DND-41 (cell line): ENCODE measurements at regions not wholly inside any gene's neighbourhood (a gene's known extent, or its start where the extent isn't known, plus 50 kb on each side); places are given as distances from the start of the nearest gene placed in this dataset.
A peak's percentile ranks its signal among the peaks of the same experiment; 100 is the strongest.
"Not testable (repeated sequence)": the region's sequence is repeated elsewhere in the genome, so short reads cannot be mapped to it uniquely, and the experiment has no call there.

Source experiments
- ATAC-seq: fragments of 200-7000 bp; cut with Tn5 transposase; 3 replicates; pipeline ENCODE4 v1.9.1; 2021; ENCODE audit warnings: low read depth; ENCODE audit not compliant: insufficient read depth
- DNase-seq: peaks from one replicate; pipeline ENCODE4 v3.0.0-alpha.2; 2020
- H2AFZ ChIP-seq: 2 replicates; pipeline ENCODE4 v1.6.0; 2012; ENCODE audit warnings: low read depth, low read length
- H3K27ac ChIP-seq: 2 replicates; pipeline ENCODE4 v1.5.1; 2012; ENCODE audit warnings: low read length, inconsistent platforms
- H3K27me3 ChIP-seq: fragments of 200-600 bp; sonication (generic); 2 replicates; pipeline ENCODE4 v1.6.0; 2012; ENCODE audit warnings: low read length, mild to moderate bottlenecking, inconsistent platforms; ENCODE audit not compliant: insufficient read depth, poor library complexity
- H3K36me3 ChIP-seq: 2 replicates; pipeline ENCODE4 v1.5.1; 2012; ENCODE audit warnings: low read length, inconsistent platforms; ENCODE audit not compliant: insufficient read depth
- H3K4me1 ChIP-seq: 2 replicates; pipeline ENCODE4 v1.5.1; 2012; ENCODE audit warnings: mild to moderate bottlenecking, low read length; ENCODE audit not compliant: insufficient read depth
- H3K4me2 ChIP-seq: 2 replicates; pipeline ENCODE4 v1.6.0; 2012; ENCODE audit warnings: mild to moderate bottlenecking, moderate library complexity, low read length, inconsistent platforms; ENCODE audit not compliant: insufficient read depth
- H3K4me3 ChIP-seq, 2 experiments: fragments of 200-600 bp in 1 of 2; shearing (Covaris generic) in 1 of 2; 2 replicates each; pipeline ENCODE4 v1.5.1; 2012 to 2016; ENCODE audit warnings: inconsistent platforms in 2 of 2, low read length in 2 of 2, mild to moderate bottlenecking in 2 of 2, low read depth in 1 of 2, moderate library complexity in 1 of 2
- H3K79me2 ChIP-seq: 2 replicates; pipeline ENCODE4 v1.6.0; 2012; ENCODE audit warnings: low read length, inconsistent platforms; ENCODE audit not compliant: insufficient read depth
- H3K9ac ChIP-seq: 2 replicates; pipeline ENCODE4 v1.6.0; 2012; ENCODE audit warnings: low read depth, mild to moderate bottlenecking, inconsistent platforms, low read length, moderate library complexity
- H3K9me3 ChIP-seq: 2 replicates; pipeline ENCODE4 v1.5.1; 2012; ENCODE audit warnings: low read length, moderate library complexity, mild to moderate bottlenecking, inconsistent platforms; ENCODE audit not compliant: insufficient read depth, severe bottlenecking
- H4K20me1 ChIP-seq: 2 replicates; pipeline ENCODE4 v1.6.0; 2012; ENCODE audit warnings: low read length; ENCODE audit not compliant: insufficient read depth
- EZH2 ChIP-seq: IDR thresholded peaks from 3 replicates; pipeline ENCODE4 v1.6.1; 2012; ENCODE audit warnings: borderline replicate concordance, low read depth, mild to moderate bottlenecking, moderate library complexity, low read length, inconsistent platforms; ENCODE audit not compliant: severe bottlenecking
- TF ChIP-seq, protein P1 (sequence below): IDR thresholded peaks from 2 replicates; pipeline ENCODE4 v1.5.1; 2012; ENCODE audit warnings: borderline replicate concordance, low read length, moderate library complexity, mild to moderate bottlenecking; ENCODE audit not compliant: poor library complexity, severe bottlenecking; ENCODE audit errors: extremely low read depth

DNA sequence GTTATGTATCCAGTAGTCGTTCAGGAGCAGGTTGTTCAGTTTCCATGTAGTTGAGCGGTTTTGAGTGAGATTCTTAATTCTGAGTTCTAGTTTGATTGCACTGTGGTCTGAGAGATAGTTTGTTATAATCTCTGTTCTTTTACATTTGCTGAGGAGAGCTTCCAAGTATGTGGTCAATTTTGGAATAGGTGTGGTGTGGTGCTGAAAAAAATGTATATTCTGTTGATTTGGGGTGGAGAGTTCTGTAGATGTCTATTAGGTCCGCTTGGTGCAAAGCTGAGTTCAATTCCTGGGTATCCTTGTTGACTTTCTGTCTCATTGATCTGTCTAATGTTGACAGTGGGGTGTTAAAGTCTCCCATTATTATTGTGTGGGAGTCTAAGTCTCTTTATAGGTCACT is 68.6 kb upstream of the IZUMO1R start:
- H3K9ac ChIP-seq, ATAC-seq, H3K4me1 ChIP-seq, H3K79me2 ChIP-seq, H2AFZ ChIP-seq, DNase-seq, H3K4me2 ChIP-seq, H3K9me3 ChIP-seq, H3K4me3 ChIP-seq, H3K36me3 ChIP-seq, H3K27me3 ChIP-seq, H3K27ac ChIP-seq, H4K20me1 ChIP-seq: not testable (repeated sequence)

DNA sequence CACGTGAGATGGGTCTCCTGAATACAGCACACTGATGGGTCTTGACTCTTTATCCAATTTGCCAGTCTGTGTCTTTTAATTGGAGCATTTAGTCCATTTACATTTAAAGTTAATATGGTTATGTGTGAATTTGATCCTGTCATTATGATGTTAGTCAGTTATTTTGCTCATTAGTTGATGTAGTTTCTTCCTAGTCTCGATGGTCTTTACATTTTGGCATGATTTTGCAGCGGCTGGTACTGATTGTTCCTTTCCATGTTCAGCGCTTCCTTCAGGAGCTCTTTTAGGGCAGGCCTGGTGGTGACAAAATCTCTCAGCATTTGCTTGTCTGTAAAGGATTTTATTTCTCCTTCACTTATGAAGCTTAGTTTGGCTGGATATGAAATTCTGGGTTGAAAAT is 68.0 kb upstream of the IZUMO1R start:
- not testable (repeated sequence) for H3K9ac ChIP-seq, DNase-seq, H2AFZ ChIP-seq, H3K4me3 ChIP-seq, H4K20me1 ChIP-seq, H3K36me3 ChIP-seq, H3K9me3 ChIP-seq, H3K27me3 ChIP-seq, H3K4me2 ChIP-seq, H3K79me2 ChIP-seq, H3K4me1 ChIP-seq, H3K27ac ChIP-seq, ATAC-seq

DNA sequence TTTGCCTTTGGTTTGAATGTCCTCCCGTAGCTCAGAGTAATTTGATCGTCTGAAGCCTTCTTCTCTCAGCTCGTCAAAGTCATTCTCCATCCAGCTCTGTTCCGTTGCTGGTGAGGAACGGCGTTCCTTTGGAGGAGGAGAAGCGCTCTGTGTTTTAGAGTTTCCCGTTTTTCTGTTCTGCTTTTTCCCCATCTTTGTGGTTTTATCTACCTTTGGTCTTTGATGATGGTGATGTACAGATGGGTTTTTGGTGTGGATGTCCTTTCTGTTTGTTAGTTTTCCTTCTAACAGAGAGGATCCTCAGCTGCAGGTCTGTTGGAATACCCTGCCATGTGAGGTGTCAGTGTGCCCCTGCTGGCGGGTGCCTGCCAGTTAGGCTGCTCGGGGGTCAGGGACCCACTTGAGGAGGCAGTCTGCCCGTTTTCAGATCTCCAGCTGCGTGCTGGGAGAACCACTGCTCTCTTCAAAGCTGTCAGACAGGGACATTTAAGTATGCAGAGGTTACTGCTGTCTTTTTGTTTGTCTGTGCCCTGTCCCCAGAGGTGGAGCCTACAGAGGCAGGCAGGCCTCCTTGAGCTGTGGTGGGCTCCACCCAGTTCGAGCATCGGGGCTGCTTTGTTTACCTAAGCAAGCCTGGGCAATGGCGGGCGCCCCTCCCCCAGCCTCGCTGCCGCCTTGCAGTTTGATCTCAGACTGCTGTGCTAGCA is 66.8 kb upstream of the IZUMO1R start:
- not testable (repeated sequence) for H3K4me2 ChIP-seq, H3K4me3 ChIP-seq, H4K20me1 ChIP-seq, H3K27ac ChIP-seq, H3K9ac ChIP-seq, H2AFZ ChIP-seq, H3K36me3 ChIP-seq, H3K79me2 ChIP-seq, H3K27me3 ChIP-seq, H3K9me3 ChIP-seq, H3K4me1 ChIP-seq, ATAC-seq
- peak; percentile 23 for DNase-seq

DNA sequence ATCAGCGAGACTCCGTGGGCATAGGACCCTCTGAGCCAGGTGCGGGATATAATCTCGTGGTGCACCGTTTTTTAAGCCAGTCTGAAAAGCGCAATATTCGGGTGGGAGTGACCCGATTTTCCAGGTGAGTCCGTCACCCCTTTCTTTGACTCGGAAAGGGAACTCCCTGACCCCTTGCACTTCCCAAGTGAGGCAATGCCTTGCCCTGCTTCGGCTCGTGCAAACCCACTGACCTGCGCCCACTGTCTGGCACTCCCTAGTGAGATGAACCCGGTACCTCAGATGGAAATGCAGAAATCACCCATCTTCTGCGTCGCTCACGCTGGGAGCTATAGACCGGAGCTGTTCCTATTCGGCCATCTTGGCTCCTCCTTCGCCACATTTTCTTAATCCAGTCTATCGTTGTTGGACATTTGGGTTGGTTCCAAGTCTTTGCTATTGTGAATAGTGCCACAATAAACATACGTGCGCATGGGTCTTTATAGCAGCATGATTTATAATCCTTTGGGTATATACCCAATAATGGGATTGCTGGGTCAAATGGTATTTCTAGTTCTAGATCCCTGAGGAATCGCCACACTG is 66.1 kb upstream of the IZUMO1R start:
- not testable (repeated sequence) for ATAC-seq, H3K9me3 ChIP-seq, H4K20me1 ChIP-seq, H3K36me3 ChIP-seq, H3K27ac ChIP-seq, H3K9ac ChIP-seq, H3K27me3 ChIP-seq, H3K4me2 ChIP-seq, H3K4me3 ChIP-seq, H3K79me2 ChIP-seq, H2AFZ ChIP-seq, H3K4me1 ChIP-seq
- DNase-seq, result peak; percentile 4

DNA sequence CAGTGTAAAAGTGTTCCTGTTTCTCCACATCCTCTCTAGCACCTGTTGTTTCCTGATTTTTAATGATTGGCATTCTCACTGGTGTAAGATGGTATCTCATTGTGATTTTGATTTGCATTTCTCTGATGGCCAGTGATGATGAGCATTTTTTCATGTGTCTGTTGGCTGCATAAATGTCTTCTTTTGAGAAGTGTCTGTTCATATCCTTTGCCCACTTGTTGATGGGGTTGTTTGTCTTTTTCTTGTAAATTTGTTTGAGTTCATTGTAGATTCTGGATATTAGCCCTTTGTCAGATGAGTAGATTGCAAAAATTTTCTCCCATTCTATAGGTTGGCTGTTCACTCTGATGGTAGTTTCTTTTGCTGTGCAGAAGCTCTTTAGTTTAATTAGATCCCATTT is 65.6 kb upstream of the IZUMO1R start:
- not testable (repeated sequence) for DNase-seq, H3K4me3 ChIP-seq, H4K20me1 ChIP-seq, H3K4me1 ChIP-seq, ATAC-seq, H3K79me2 ChIP-seq, H2AFZ ChIP-seq, H3K27me3 ChIP-seq, H3K27ac ChIP-seq, H3K36me3 ChIP-seq, H3K9ac ChIP-seq, H3K9me3 ChIP-seq, H3K4me2 ChIP-seq

DNA sequence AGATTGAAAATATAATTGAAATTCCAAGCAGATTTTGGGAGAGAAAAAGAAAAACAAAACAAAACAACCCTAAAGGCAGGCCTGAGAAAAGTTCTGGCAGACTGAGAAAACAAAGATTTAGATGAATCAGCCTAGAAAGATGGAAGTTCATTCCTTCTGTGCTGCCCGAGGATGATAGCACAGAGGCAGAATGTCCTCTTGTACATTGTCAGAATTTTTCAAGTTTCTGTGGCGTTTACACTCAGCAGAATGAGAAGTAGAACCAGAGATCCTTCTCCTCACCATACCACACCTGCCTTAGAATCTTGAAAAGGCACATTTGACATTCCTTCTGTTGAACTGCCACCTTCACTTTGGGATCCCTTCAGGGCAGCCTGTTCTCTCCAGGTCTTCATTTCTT is 62.5 kb upstream of the IZUMO1R start:
- H3K27me3 ChIP-seq, result no peaks in the 10 kb centered on the region
- no peak overlapping the region for H3K27ac ChIP-seq
- no peaks in the 10 kb centered on the region for H3K79me2 ChIP-seq
- peaks cover 3% of the 10 kb centered on the region for H3K9me3 ChIP-seq
- no peaks in the 10 kb centered on the region for H4K20me1 ChIP-seq
- no peak overlapping the region for H3K9ac ChIP-seq
- no peaks in the 10 kb centered on the region for H3K4me1 ChIP-seq
- H2AFZ ChIP-seq, result no peak overlapping the region
- H3K4me2 ChIP-seq, result no peak overlapping the region
- H3K4me3 ChIP-seq, result no peak overlapping the region
- ATAC-seq, result no peak
- no peak for DNase-seq
- H3K36me3 ChIP-seq, result no peaks in the 10 kb centered on the region
- TF ChIP-seq, protein P1, sequence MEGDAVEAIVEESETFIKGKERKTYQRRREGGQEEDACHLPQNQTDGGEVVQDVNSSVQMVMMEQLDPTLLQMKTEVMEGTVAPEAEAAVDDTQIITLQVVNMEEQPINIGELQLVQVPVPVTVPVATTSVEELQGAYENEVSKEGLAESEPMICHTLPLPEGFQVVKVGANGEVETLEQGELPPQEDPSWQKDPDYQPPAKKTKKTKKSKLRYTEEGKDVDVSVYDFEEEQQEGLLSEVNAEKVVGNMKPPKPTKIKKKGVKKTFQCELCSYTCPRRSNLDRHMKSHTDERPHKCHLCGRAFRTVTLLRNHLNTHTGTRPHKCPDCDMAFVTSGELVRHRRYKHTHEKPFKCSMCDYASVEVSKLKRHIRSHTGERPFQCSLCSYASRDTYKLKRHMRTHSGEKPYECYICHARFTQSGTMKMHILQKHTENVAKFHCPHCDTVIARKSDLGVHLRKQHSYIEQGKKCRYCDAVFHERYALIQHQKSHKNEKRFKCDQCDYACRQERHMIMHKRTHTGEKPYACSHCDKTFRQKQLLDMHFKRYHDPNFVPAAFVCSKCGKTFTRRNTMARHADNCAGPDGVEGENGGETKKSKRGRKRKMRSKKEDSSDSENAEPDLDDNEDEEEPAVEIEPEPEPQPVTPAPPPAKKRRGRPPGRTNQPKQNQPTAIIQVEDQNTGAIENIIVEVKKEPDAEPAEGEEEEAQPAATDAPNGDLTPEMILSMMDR, result no peak
- TF ChIP-seq EZH2, result no peak
